Neuron (in vitro differentiated cells): ENCODE measurements at regions not wholly inside any gene's neighbourhood (a gene's known extent, or its start where the extent isn't known, plus 50 kb on each side); places are given as distances from the start of the nearest gene placed in this dataset.

ENCODE experiments used
- H2AFZ ChIP-seq: one replicate; pipeline ENCODE4 v1.6.1; 2013; ENCODE audit warnings: low read depth, mild to moderate bottlenecking, inconsistent platforms, low read length, moderate library complexity
- H3K27me3 ChIP-seq: one replicate; pipeline ENCODE4 v1.6.1; 2013; ENCODE audit warnings: low read length; ENCODE audit not compliant: insufficient read depth
- H3K36me3 ChIP-seq: one replicate; pipeline ENCODE4 v1.6.1; 2013; ENCODE audit warnings: low read length; ENCODE audit not compliant: insufficient read depth
- H3K4me1 ChIP-seq: one replicate; pipeline ENCODE4 v1.6.1; 2013; ENCODE audit warnings: low read length; ENCODE audit not compliant: insufficient read depth
- H3K4me3 ChIP-seq: 2 replicates; pipeline ENCODE4 v1.5.1; 2013; ENCODE audit warnings: mild to moderate bottlenecking, low read length, moderate library complexity
- H3K9me3 ChIP-seq: one replicate; pipeline ENCODE4 v1.6.1; 2013; ENCODE audit warnings: low read length

DNA sequence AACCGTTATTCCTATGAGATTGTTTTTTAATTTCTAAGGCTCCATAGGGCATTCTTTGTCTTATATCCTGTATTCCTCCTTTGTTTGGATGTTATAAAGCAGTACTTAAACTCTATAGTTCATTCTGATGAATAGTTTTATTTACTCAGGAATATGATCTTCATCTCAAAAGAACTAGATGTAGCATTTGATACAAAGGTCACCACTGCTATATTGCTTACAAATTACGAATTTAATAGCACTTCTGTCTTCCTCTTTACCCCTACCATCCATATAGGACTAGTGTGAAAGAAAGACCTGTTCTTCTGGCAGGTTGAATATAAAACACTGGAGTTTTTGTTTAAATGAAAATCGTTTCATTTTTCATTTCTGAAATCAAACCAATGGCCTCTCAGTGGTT is 468.1 kb upstream of the CXADR start:
- H2AFZ ChIP-seq, result no peak overlapping the region
- no peaks in the 10 kb centered on the region for H3K9me3 ChIP-seq
- no peaks in the 10 kb centered on the region for H3K36me3 ChIP-seq
- no peaks in the 10 kb centered on the region for H3K27me3 ChIP-seq
- H3K4me3 ChIP-seq, result no peak overlapping the region
- H3K4me1 ChIP-seq, result no peaks in the 10 kb centered on the region

DNA sequence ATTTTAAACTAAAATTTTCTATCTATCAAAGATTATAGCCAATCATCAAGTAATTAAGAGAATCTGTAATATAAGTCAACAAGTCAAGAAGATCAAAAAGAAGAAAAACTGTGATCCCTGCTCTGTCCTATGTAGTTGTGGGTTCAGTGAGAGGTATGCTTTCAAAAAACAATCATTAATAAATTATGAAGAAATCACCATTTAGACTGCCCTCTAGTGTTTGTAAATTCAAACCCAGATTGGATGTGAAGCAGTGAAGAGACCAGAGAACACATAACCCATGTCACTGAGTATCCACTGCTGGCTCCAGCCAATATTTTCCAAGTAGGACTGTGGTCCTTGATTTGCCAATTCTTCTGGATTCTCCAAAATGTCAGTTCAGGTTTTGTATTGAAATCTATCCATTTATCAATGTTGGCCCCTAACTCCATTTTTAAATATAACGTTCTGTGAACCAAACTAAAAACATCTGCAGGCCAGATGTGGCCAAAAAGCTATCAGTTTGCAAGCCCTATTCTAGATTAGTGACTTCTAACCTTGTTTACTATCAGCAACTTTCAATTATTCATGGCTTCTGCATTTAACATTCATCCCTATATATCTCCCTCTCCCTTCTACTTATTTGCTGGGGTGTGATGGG is 467.5 kb upstream of the CXADR start:
- Histone ChIP-seq H3K27me3 (no peaks in the 10 kb centered on the region), H3K4me1 (peaks cover 4% of the 10 kb centered on the region), H3K36me3 (no peaks in the 10 kb centered on the region), H3K9me3 (no peaks in the 10 kb centered on the region), H2AFZ (no peak overlapping the region), H3K4me3 (no peak overlapping the region)

DNA sequence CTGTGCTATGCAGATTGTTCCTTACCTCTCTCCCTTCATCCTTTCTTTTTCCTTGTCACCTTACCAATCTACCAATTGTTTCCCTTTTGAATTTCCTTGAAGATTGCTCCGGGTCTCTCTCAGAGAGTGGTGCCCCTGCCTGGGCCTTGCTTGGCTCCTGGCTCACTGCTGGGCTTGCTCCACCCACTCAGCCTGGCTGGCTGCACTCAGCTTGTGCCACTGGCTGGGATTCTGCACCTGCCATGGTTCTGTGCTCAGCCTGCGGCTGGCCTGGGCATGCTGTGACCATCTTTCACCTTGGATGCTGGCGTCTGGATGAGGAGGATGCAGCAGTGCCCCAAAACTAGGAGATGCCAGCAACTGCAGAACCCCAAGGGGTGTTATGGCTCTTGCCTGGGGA is 463.9 kb upstream of the CXADR start:
- no peaks in the 10 kb centered on the region for H3K9me3 ChIP-seq
- peaks cover 16% of the 10 kb centered on the region for H3K4me1 ChIP-seq
- H2AFZ ChIP-seq, result no peak overlapping the region
- H3K27me3 ChIP-seq, result no peaks in the 10 kb centered on the region
- H3K36me3 ChIP-seq, result no peaks in the 10 kb centered on the region
- H3K4me3 ChIP-seq, result no peak overlapping the region

DNA sequence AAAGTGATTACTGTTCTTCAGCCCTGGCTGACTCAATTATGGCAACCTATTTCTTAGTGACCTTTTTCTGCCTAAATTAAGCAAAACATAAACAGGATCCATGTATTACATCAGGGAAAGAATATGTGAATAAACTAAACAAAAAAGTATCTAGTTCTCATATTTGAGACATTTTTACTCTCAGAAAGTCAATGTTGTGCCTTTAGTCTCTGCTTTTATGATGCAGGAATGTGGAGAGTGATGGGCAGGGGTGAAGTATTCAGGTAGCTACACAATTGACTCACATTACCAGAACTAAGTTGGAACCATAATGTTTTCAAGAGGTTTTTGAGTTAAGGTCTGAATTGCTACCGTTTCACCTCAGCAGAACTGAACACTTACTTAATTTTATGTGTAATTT is 462.7 kb upstream of the CXADR start:
- no peaks in the 10 kb centered on the region for H3K36me3 ChIP-seq
- no peaks in the 10 kb centered on the region for H3K27me3 ChIP-seq

DNA sequence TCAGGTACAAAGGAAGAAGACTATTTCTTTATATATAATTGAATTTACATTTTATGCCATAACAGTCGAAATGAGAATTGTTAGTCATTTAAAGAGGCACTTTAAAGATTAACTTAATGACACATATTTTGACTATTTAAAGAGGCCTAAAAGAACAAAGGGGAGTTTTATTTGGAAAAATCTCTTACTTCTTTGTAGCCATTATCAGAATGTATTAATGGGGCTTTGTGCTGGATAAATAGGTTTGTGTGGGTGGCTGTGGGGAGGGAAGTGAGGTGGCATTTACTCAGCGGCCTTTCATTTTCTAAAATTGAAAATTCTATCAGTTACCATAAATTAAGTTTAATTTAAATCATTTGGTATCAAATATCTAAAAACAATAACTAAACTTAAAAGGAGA is 462.2 kb upstream of the CXADR start:
- H3K4me3 ChIP-seq, result no peak overlapping the region
- H3K36me3 ChIP-seq, result no peaks in the 10 kb centered on the region
- no peak overlapping the region for H2AFZ ChIP-seq
- no peaks in the 10 kb centered on the region for H3K9me3 ChIP-seq
- no peaks in the 10 kb centered on the region for H3K27me3 ChIP-seq
- peaks cover 16% of the 10 kb centered on the region for H3K4me1 ChIP-seq

More for the DNA sequence above, 462.7 kb upstream of the CXADR start:
- Histone ChIP-seq H3K4me3 (no peak overlapping the region), H2AFZ (no peak overlapping the region), H3K4me1 (peaks cover 16% of the 10 kb centered on the region), H3K9me3 (no peaks in the 10 kb centered on the region)

DNA sequence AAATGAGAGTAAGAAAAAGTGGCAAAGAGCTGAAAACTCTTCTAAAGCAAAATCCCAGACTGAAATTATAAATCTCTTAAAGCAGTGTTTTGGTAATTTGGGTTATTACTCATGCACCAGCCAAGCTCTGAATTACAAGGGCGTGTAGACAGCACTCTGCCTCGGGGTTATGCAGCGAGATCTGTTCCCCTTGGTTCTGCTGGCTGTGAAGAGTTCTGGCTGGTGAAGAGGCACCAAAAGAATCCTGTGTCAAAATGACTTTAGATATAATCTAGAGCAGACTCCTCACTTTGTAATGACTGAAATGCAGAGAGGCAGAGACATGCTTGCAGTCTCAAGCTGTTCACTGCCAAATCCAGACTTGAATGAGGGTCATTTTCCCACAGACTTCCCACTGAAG is 461.8 kb upstream of the CXADR start:
- Histone ChIP-seq H2AFZ (no peak overlapping the region), H3K27me3 (no peaks in the 10 kb centered on the region), H3K9me3 (no peaks in the 10 kb centered on the region), H3K4me1 (peaks cover 16% of the 10 kb centered on the region), H3K36me3 (no peaks in the 10 kb centered on the region), H3K4me3 (no peak overlapping the region)

DNA sequence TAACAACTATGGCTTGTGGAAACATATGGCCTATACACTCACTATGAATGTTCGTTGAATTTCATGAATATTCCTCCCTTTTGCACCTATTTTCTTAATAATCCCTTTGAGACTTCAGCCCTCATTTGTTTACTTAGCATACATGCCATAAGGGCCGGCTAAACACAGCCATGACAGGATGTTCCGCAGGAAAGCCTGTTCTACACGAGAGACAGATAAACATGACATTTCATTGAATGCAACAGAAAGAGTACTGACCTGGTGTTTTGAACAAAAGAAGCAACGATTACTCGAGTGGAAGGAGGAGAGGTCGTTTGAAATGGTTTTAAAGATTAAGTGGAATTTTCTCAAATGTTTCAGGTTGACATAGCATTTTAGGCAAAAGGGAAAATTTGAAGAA is 459.5 kb upstream of the CXADR start:
- Histone ChIP-seq H3K27me3 (no peaks in the 10 kb centered on the region), H3K4me3 (no peak overlapping the region), H3K36me3 (no peaks in the 10 kb centered on the region), H3K9me3 (no peaks in the 10 kb centered on the region), H3K4me1 (peaks cover 16% of the 10 kb centered on the region), H2AFZ (no peak overlapping the region)

DNA sequence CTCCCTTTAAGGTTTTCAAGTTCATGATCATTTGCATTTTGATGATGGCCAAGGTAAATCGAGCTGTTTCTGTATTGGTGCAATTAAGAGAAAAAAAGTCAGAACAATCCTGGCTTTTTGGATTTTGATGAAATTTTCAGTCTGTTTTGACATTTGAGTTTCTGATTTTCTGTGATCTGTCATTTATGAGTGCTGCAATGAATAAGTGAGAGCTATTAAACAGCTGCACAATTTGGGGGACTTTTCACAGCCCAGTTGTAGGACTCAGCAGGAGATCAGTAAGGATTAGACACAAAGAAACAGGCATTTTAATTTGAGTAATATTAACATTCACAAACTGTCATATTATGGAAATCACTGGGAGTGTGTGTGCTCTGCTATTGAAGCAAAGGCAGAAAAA is 452.9 kb upstream of the CXADR start:
- no peaks in the 10 kb centered on the region for H3K27me3 ChIP-seq
- H3K4me1 ChIP-seq, result peaks cover 5% of the 10 kb centered on the region
- no peaks in the 10 kb centered on the region for H3K9me3 ChIP-seq
- no peak overlapping the region for H3K4me3 ChIP-seq
- H2AFZ ChIP-seq, result no peak overlapping the region
- no peaks in the 10 kb centered on the region for H3K36me3 ChIP-seq

DNA sequence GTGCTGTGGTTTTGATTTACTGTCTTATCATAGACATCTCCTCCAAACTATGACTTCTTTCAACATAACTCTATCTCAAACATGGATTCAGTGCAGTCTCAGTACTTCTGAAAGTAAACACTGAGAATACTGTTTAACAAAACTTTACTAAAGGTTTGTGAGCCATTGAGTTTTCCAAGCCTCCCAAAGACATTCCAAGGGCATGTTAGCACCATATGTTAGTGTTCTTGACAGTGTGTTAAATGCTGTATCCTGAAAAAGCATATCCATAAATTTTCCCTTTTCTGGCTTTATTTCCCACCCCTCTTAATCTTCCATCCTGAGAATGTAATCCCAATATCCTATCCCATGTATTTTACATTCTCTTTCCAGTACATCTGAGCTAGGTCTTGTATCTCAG is 446.8 kb upstream of the CXADR start:
- no peaks in the 10 kb centered on the region for H3K9me3 ChIP-seq
- H3K4me3 ChIP-seq, result no peak overlapping the region
- no peaks in the 10 kb centered on the region for H3K27me3 ChIP-seq
- H3K4me1 ChIP-seq, result peaks cover 2% of the 10 kb centered on the region
- H2AFZ ChIP-seq, result no peak overlapping the region
- no peaks in the 10 kb centered on the region for H3K36me3 ChIP-seq

DNA sequence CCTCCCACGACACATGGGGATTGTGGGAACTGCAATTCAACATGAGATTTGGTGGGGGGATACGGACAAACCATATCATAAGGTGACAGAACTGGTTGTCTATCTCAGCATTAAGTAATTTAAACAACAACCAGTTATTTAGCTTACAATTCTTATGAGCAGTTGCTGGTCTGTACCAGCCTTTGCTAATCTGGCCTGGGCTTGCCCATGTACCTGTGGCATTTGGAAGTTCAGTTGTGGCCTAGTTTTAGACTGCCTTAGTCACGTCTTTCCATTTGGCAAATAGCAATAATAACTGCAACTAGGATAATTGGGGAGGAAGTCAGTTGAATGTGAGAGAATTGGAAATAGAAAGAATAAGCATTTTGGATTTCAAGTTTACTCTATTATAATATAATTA is 441.8 kb upstream of the CXADR start:
- Histone ChIP-seq H3K27me3 (no peaks in the 10 kb centered on the region), H2AFZ (peak overlapping the region; percentile 57), H3K4me1 (peaks cover 2% of the 10 kb centered on the region), H3K36me3 (no peaks in the 10 kb centered on the region), H3K4me3 (no peak overlapping the region), H3K9me3 (no peaks in the 10 kb centered on the region)

DNA sequence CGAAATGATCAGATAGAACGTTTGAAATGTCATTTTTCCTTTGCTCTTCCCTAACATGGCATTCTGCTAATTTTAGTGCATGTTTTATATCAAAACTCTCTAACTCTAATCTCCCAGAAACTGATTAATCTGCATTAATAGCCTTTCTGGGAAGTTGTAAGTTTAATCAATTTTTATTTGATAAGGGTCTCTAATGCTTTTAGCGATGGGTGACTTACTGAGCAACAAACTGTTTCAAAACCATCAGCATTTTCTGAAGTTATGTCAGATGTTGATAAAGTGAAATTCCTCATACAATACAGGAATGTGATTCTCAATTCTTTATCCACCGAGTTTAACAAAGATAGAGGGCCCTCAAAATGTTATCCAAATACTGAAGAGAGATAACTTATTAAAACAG is 431.6 kb upstream of the CXADR start:
- H3K36me3 ChIP-seq, result no peaks in the 10 kb centered on the region
- H3K4me3 ChIP-seq, result no peak overlapping the region
- H2AFZ ChIP-seq, result no peak overlapping the region
- H3K9me3 ChIP-seq, result no peaks in the 10 kb centered on the region
- H3K4me1 ChIP-seq, result no peaks in the 10 kb centered on the region
- no peaks in the 10 kb centered on the region for H3K27me3 ChIP-seq

DNA sequence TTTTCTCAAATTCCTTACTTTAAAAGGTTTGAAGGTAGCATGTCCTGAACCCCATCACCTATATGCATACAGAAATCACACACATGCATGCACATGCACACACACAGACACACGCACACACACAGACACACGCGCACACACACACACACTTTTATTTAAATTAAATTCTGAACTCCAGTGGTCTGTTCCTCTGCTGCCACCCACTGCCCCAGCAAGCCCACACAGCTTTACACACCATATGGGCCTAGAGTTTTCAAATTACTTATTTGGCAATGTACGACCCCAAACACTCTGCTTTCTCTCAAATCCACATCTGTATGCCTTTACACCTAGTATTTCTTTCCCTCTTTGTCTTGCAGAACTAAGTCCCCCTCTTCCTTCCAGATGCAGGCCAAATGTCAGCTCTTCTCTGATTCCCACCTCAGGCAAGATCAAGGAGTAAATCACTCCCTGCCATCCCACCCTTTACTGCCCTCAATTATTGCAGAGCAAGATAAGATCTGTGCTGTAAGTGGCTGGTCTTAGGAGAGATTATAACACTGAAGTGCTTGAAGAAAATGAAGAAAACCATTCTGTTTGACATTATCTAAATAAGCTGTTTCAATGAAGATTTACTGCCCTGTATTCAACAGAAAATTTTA is 429.9 kb upstream of the CXADR start:
- Histone ChIP-seq H3K4me3 (no peak overlapping the region), H3K27me3 (no peaks in the 10 kb centered on the region), H3K4me1 (no peaks in the 10 kb centered on the region), H2AFZ (no peak overlapping the region), H3K9me3 (no peaks in the 10 kb centered on the region), H3K36me3 (no peaks in the 10 kb centered on the region)

DNA sequence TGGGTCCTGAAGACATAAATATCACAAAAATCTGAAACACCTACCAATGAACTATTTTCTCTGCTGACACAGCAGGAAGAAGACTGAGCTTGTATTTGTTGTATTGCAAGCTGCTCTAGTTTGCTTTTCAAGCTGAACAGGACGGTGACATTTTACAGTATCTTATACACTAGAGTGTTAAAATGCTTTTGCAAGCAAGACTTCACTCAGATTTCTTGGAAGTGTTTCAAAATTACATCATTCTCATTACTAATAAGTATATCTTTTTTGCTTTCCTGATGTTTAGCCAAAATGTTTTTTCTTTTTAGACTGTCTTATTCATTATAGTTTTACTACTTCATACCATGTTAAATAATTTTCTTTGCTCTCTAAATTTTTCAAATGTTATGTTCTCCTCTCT is 427.1 kb upstream of the CXADR start:
- Histone ChIP-seq H3K9me3 (no peaks in the 10 kb centered on the region), H3K4me3 (no peak overlapping the region), H2AFZ (no peak overlapping the region), H3K4me1 (no peaks in the 10 kb centered on the region), H3K36me3 (no peaks in the 10 kb centered on the region), H3K27me3 (no peaks in the 10 kb centered on the region)

DNA sequence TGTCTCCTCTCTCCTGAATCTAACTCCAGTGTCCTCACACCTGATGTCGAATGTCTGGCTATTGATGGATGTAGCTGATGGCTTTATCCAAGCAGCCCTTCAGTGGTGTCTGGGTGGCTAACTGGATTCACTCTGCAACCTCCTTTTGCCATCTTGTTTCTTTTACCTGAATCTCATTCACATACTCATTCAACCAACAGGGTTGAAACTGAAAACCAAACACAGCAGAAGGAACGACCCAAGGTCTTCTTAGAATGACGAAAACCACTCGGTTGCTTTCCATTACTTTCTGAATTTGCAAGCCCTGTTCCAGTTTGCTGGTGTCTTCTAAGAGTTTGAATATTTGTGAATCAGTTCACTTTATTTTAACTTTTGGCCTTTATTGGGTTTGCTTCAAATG is 424.3 kb upstream of the CXADR start:
- Histone ChIP-seq H3K36me3 (no peaks in the 10 kb centered on the region), H3K4me1 (no peaks in the 10 kb centered on the region), H3K4me3 (no peak overlapping the region), H3K27me3 (no peaks in the 10 kb centered on the region), H2AFZ (no peak overlapping the region), H3K9me3 (no peaks in the 10 kb centered on the region)
